22Rv1 (cell line): ENCODE measurements at regions not wholly inside any gene's neighbourhood (a gene's known extent, or its start where the extent isn't known, plus 50 kb on each side); places are given as distances from the start of the nearest gene placed in this dataset.

Experiments
- ZFX ChIP-seq: fragments of 450-650 bp; IDR thresholded peaks from 2 replicates; pipeline ENCODE4 v1.6.1; 2017; ENCODE audit warnings: antibody characterized with exemption, borderline replicate concordance
- TF ChIP-seq, protein P1 (sequence below): fragments of 450-650 bp; IDR thresholded peaks from 2 replicates; pipeline ENCODE4 v1.5.1; 2017; ENCODE audit warnings: mild to moderate bottlenecking

DNA sequence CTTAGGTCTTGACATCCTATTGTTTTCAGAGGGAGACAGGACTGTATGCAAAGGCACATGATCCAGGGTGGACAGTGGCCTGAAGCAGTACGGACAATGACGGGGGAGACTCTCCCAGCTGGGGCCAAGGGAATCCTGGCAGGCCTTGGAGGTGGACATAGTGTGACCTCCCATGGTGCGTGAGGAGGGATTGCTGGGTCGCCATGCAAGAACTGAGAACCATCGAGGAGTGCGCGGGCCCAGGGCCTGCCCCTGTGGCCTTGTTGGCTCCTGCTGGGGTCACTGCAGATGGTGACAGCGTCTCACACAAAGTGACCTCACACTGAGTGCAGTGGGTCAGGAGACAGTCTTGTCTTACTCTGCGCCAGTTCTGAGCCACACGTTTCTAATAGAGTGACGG, 192.4 kb downstream of the GADD45G start:
- TF ChIP-seq, protein P1, sequence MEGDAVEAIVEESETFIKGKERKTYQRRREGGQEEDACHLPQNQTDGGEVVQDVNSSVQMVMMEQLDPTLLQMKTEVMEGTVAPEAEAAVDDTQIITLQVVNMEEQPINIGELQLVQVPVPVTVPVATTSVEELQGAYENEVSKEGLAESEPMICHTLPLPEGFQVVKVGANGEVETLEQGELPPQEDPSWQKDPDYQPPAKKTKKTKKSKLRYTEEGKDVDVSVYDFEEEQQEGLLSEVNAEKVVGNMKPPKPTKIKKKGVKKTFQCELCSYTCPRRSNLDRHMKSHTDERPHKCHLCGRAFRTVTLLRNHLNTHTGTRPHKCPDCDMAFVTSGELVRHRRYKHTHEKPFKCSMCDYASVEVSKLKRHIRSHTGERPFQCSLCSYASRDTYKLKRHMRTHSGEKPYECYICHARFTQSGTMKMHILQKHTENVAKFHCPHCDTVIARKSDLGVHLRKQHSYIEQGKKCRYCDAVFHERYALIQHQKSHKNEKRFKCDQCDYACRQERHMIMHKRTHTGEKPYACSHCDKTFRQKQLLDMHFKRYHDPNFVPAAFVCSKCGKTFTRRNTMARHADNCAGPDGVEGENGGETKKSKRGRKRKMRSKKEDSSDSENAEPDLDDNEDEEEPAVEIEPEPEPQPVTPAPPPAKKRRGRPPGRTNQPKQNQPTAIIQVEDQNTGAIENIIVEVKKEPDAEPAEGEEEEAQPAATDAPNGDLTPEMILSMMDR: no peak
- TF ChIP-seq ZFX: no peak
